Midbrain (tissue), 1 donor: ENCODE measurements at regions not wholly inside any gene's neighbourhood (a gene's known extent, or its start where the extent isn't known, plus 50 kb on each side); places are given as distances from the start of the nearest gene placed in this dataset.

Source experiments
- DNase-seq: peaks from one replicate; lab custom pipeline; 2025; lab: John Stamatoyannopoulos, UW

GRCh38 chr4:185862340-185862739, 50.3 kb upstream of the SORBS2 start:
- no peak for DNase-seq

GRCh38 chr4:185863946-185864345, 52.0 kb upstream of the SORBS2 start:
- DNase-seq, result no peak

- no peak for DNase-seq
Observed at GRCh38 chr4:185865901-185866328, 53.9 kb upstream of the SORBS2 start.

- DNase-seq, result no peak
Observed at GRCh38 chr4:185867770-185868169, 55.8 kb upstream of the SORBS2 start.

GRCh38 chr4:185868983-185869382, 57.0 kb upstream of the SORBS2 start:
- no peak for DNase-seq

- DNase-seq, result no peak
Observed at GRCh38 chr4:185869427-185869826, 57.4 kb upstream of the SORBS2 start.

- DNase-seq, result peak; percentile 27
Observed at GRCh38 chr4:185870366-185870765, 58.4 kb upstream of the SORBS2 start.

- no peak for DNase-seq
Observed at GRCh38 chr4:185872747-185873380, 60.9 kb upstream of the SORBS2 start.

GRCh38 chr4:185874516-185875230, 62.7 kb upstream of the SORBS2 start:
- DNase-seq, result no peak

- DNase-seq, result no peak
Observed at GRCh38 chr4:185875316-185875907, 63.4 kb upstream of the SORBS2 start.

- no peak for DNase-seq
Observed at GRCh38 chr4:185878633-185879032, 66.6 kb upstream of the SORBS2 start.

- DNase-seq, result no peak
Observed at GRCh38 chr4:185879666-185880312, 67.8 kb upstream of the SORBS2 start.

GRCh38 chr4:185880571-185880970, 68.6 kb upstream of the SORBS2 start:
- no peak for DNase-seq

GRCh38 chr4:185881430-185881829, 69.4 kb upstream of the SORBS2 start:
- no peak for DNase-seq

- DNase-seq, result no peak
Observed at GRCh38 chr4:185883591-185883990, 71.6 kb upstream of the SORBS2 start.

- no peak for DNase-seq
Observed at GRCh38 chr4:185885075-185885474, 73.1 kb upstream of the SORBS2 start.

- no peak for DNase-seq
Observed at GRCh38 chr4:185885604-185886003, 73.6 kb upstream of the SORBS2 start.

- peak; percentile 4 for DNase-seq
Observed at GRCh38 chr4:185886832-185887524, 75.0 kb upstream of the SORBS2 start.

- DNase-seq, result no peak
Observed at GRCh38 chr4:185888676-185889075, 76.7 kb upstream of the SORBS2 start.

GRCh38 chr4:185889585-185889984, 77.6 kb upstream of the SORBS2 start:
- DNase-seq, result no peak

GRCh38 chr4:185890196-185890595, 78.2 kb upstream of the SORBS2 start:
- DNase-seq, result no peak

- no peak for DNase-seq
Observed at GRCh38 chr4:185892165-185892564, 80.2 kb upstream of the SORBS2 start.
